ENCODE measurements at regions not wholly inside any gene's neighbourhood (a gene's known extent, or its start where the extent isn't known, plus 50 kb on each side); places are given as distances from the start of the nearest gene placed in this dataset.
A peak's percentile ranks its signal among the peaks of the same experiment; 100 is the strongest.

DNA sequence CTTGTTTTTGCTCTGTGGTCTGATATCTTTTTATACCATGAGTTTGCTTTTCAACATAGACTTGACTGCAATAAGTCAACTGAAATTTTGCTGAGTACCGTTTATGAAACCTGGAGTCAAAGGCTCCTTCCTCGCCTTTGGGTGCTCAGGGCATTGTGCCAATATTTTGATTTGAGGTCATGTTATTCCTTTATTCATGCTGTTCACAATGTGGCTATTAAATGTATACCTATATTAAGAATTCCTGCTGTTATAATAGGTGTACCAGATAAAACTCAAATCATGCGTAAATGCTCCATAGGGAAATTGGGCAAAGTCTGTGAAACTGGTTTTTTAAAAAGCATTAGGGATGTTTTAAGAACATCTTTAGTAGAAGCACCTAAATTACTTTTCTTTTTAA is 334.0 kb upstream of the NUDT12 start:
- TF ChIP-seq GATA2 (IDR thresholded peaks at IDR 0.05; ENCODE audit: low read depth, low read length), result no peak
- TF ChIP-seq GATA3 (IDR thresholded peaks at IDR 0.05; ENCODE audit: low read depth, low read length), result no peak

DNA sequence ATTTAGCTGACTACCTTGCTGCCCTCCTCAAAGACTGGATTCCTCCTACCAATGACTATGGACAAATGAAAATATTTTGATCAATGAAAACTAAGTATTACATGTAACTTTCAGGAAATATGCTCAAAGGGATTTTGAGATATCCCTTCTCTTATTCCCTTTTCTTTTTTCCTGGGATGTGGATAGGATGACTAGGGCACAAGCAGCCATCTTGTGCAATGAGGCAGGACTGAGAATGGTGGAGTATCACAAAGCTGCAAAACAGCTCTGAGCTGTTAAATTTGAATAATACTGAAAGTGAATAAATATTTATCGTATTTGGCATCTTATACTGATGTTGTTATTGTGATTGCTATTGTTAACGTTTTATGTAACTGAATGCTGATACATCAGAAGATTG is 333.1 kb upstream of the NUDT12 start:
- TF ChIP-seq GATA3 (IDR thresholded peaks at IDR 0.05; ENCODE audit: low read depth, low read length) (no peak), GATA2 (IDR thresholded peaks at IDR 0.05; ENCODE audit: low read depth, low read length) (no peak)

DNA sequence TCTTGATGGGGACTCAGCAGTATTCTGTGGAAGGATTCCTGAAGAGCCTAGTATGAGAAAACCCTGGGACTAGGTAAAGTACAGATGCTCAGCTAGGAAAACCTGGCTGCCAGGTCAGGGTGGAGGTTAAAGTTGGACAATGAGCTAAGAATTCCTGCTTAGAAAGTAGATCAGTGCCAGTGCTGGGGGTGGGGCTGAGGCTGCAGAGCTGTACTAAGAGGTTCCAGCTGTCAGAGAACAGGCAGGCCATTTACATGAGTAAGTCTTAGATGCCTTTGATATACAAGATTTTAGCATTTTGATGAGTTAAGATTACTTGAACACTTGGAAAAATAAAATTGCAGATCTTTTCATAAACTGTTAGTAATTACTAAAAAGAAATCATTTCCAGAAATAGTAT is 332.3 kb upstream of the NUDT12 start:
- TF ChIP-seq GATA3 (IDR thresholded peaks at IDR 0.05; ENCODE audit: low read depth, low read length) (no peak), GATA2 (IDR thresholded peaks at IDR 0.05; ENCODE audit: low read depth, low read length) (no peak)

DNA sequence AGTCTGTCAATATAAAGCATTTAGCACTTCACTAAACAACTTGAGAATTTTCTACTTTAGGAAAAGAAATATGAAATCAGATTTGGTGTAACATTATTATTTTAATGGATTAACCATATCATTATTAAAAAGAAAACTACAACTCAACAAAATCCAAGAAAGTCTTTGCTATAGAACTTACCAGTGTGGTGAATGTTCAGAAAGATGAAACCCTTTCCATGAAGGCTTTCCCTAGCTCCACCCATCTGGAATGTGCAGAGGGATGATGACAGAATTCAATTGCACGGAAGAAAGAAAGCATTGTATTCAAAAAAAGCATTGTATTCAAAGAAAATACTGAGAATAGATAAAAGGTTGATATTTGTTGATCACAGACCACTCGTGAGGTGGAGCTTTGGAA is 328.6 kb upstream of the NUDT12 start:
- no peak for TF ChIP-seq GATA2 (IDR thresholded peaks at IDR 0.05; ENCODE audit: low read depth, low read length)
- no peak for TF ChIP-seq GATA3 (IDR thresholded peaks at IDR 0.05; ENCODE audit: low read depth, low read length)

DNA sequence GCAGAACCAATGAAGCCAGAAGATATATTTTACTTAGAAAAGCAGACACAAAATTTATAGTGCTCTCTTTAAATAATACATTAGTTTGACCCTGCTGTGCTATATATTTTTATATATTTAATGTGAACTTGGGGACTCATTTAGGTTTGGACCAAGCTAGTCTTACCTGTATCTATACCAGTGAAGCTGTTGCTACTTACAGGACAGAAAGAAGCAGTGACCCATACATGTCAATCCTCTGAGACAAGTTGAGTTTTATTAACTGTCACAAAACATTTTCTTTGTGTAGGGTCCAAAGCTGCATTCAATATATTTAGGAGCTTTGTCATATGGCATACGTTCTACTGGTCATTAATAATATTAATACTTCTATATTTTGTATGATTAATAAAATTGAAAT is 327.7 kb upstream of the NUDT12 start:
- TF ChIP-seq GATA2 (IDR thresholded peaks at IDR 0.05; ENCODE audit: low read depth, low read length) (no peak), GATA3 (IDR thresholded peaks at IDR 0.05; ENCODE audit: low read depth, low read length) (no peak)

DNA sequence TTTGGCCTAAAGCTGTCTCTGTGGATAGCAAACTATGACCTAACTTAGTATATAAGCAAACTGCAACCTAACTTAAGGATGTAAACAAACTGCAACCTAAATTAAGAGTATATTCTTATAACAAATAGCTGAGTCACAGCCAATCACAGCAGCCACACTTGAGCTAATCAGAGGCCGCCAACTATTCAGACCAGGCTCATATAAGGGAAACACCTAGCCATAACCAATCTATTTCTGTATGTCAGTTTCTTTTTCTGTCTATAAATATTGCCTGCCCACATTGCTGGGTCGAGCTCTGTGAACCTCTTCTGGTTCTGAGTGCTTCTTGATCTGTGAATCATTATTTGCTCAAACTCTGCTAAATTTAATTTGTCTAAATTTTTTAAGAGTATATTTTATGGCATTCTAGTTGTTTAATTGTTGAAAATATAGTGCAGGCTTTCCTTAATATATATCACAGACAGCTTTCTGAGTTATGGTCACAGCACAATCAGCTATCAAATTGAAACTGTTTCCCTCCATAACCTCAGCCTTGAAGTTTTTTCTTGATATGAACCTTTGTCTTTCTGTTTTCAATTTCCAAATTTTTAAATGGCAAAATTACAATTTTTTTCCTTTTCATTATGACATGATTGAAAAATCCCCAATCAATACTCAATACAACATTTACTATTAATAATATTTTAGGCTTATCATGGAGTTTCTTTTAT is 327.1 kb upstream of the NUDT12 start:
- TF ChIP-seq GATA3 (IDR thresholded peaks at IDR 0.05; ENCODE audit: low read depth, low read length) (no peak), GATA2 (IDR thresholded peaks at IDR 0.05; ENCODE audit: low read depth, low read length) (no peak)

DNA sequence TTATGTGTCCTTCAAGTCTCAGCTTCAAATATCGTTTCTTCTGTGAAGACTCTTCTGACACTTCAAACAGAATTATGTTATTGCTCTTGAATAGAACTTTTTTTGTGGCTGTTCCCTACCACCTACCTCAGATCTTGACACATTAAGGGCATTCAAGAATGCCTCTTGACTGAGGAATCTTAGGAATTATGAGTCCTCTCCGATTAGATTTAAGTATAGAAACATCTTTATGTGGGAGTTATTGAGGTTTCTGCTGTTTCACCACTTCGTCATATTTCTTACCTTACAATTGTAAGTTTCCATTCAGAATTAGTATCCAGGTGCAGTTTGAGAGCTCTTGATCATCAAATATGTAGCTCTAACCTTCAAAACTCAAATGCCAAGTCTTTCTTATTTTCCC is 324.2 kb upstream of the NUDT12 start:
- no peak for TF ChIP-seq GATA3 (IDR thresholded peaks at IDR 0.05; ENCODE audit: low read depth, low read length)
- TF ChIP-seq GATA2 (IDR thresholded peaks at IDR 0.05; ENCODE audit: low read depth, low read length), result no peak

DNA sequence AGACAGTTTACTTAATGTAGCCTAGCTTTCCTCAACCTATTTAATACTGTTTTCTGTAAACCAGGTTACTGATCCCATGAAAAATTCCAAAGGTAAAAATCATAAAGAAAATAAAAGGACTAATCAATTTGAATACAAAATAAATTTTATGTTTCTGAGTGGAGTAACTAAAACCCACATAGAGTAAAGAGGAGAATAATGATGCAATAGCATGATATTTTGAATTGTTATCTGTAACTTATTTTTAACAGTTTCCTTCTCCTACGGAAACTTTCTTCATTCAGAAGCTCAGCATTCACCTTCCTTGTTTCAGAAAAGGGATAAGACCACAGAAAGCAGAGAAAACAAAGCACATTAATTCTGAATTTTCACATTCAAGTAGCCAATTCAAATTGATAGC is 320.6 kb upstream of the NUDT12 start:
- TF ChIP-seq GATA3 (IDR thresholded peaks at IDR 0.05; ENCODE audit: low read depth, low read length), result no peak
- TF ChIP-seq GATA2 (IDR thresholded peaks at IDR 0.05; ENCODE audit: low read depth, low read length), result no peak

DNA sequence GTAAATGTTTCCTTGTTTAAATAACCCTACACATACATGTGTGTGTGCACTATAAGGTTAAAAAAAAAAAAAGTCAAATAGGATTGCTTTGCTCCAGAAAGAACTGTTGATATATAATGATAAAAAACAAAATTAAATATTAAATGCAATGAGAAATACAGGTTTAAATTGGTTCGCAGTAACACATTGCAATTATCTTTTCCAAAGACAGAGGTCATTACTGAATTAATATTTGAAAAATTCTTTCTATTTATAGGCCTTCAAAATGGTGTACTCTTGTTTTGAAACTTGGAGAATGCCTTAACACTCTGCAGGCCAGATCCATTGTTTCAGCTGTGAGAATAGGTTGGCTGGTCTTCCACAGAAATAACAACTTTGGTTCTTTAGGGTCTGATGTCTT is 319.0 kb upstream of the NUDT12 start:
- TF ChIP-seq GATA2 (IDR thresholded peaks at IDR 0.05; ENCODE audit: low read depth, low read length) (no peak), GATA3 (IDR thresholded peaks at IDR 0.05; ENCODE audit: low read depth, low read length) (no peak)

DNA sequence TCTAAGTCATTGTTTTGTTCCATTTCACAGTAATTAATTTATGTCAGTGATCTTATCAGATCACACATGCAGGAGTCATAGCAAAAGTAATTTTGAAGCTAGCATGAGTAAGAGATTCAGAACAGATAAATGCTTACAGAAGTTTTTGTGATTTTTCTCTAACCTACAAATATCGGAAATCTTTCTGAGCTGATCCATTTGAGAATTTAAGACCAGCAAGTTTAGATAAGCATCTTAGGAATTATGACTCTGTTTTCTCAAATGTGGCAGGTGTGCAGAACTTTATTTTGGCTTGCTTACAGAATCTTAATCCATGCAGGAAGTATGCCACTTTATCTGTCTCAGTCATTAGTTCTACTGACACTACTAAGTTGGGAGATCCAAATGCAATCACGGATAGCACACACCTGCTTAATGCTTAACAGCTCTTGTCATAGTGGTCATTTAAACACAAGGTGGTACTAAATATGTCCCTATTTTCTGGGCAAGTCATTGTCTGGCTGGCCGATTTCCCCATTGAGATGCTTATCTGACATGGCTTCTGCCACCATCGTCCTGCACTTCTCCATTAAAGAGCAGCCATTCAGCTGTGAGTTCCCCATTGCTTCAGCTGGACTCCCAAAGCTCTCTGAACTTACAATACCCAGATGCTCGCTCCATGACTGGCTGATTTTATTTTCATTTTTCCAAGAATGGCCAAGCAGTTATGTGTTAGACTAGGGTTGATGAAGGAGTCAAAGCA is 305.4 kb upstream of the NUDT12 start:
- TF ChIP-seq GATA2 (IDR thresholded peaks at IDR 0.05; ENCODE audit: low read depth, low read length), result peak; percentile 96
- TF ChIP-seq GATA3 (IDR thresholded peaks at IDR 0.05; ENCODE audit: low read depth, low read length), result peak; percentile 93

DNA sequence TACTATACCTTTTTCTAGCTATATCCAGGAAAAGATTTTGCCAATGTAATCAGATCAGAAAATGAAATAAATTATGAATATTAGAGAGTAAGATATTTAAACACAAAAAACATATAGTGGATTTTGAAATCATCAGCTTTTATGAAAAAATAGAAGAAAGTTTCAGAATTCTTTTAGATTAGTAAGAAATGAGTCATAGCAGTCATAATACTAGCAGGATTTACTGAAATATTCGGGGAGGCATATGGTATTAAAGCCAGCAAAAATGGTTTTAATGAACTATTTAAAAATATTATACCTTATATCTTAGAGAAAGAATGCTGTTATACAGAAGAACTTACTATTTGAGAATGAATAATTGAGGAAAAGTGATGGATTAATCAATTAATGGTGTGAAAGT is 303.6 kb upstream of the NUDT12 start:
- TF ChIP-seq GATA2 (IDR thresholded peaks at IDR 0.05; ENCODE audit: low read depth, low read length) (no peak), GATA3 (IDR thresholded peaks at IDR 0.05; ENCODE audit: low read depth, low read length) (no peak)

DNA sequence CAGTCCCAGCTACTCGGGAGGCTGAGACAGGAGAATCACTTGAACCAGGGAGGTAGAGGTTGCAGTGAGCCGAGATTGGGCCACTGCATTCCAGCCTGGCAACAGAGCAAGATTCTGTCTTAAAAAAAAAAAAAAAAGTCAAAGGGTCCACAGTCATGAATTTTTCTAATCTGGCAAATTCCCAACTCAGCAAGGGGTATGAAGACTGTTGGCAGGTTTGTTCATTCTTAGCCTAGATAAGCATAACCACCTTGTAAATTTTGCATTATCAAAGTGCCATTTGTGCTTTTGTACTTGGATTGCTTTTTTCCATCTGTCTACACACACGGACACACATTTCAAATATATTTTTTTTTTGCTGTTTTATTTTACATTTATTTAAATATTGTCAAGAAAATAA is 299.8 kb upstream of the NUDT12 start:
- TF ChIP-seq GATA2 (IDR thresholded peaks at IDR 0.05; ENCODE audit: low read depth, low read length), result no peak
- no peak for TF ChIP-seq GATA3 (IDR thresholded peaks at IDR 0.05; ENCODE audit: low read depth, low read length)

DNA sequence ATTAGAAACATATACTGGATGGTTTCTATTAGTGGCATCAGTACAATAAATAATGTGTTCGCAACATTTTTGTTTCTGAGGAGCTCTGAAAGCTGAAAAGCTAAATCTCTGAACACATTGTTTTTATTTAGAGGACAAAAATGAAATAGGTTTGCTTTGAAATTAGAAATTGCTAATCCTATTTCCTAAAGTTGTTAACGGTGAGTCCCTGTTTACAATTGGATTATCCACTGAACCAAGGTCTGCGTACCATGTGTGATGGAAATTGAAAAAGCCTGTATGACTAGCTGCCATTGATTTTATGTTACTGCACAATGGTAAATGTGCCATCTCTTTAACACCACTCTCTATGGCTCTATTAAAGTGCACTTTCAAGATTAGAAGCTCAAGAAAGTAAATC is 297.7 kb upstream of the NUDT12 start:
- no peak for TF ChIP-seq GATA2 (IDR thresholded peaks at IDR 0.05; ENCODE audit: low read depth, low read length)
- TF ChIP-seq GATA3 (IDR thresholded peaks at IDR 0.05; ENCODE audit: low read depth, low read length), result no peak

DNA sequence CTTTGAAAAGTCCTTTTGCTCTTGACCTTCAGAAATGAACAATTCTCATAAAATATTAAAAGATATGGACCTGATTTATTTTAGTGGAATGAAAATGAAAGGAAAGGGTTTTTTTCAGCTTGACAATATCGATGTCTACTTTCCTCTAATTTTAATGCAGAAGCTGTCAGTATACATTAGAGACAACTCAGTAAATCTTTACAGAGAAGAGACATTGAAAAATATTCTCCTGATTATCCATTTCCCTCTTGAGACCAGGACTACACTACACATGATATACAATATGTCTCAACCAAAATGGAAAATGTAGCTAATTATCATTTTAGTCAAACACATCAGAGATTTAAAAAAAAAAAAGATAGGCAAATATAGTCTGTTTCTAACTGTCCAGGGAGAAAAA is 288.5 kb upstream of the NUDT12 start:
- TF ChIP-seq GATA3 (IDR thresholded peaks at IDR 0.05; ENCODE audit: low read depth, low read length) (no peak), GATA2 (IDR thresholded peaks at IDR 0.05; ENCODE audit: low read depth, low read length) (no peak)

DNA sequence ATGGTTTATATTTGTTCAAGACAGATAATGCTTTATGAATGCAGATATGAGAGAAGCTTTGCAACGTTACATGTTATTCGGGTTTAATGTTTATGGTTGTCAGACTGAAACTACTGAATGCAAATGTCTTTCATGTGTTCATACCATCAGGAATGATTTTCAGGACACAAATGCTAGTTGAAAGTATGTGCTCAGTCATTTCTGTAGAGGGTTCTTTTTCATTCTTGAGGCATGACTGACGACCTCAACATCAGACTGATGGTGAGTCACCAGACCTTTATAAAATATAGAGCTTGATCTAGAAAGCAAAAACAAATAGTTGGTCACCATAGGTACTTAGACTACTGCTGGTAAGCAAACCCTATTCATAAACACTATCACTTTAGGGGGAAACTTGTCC is 287.3 kb upstream of the NUDT12 start:
- TF ChIP-seq GATA2 (IDR thresholded peaks at IDR 0.05; ENCODE audit: low read depth, low read length) (no peak), GATA3 (IDR thresholded peaks at IDR 0.05; ENCODE audit: low read depth, low read length) (no peak)
